HG02870 (cell line): ENCODE measurements at regions not wholly inside any gene's neighbourhood (a gene's known extent, or its start where the extent isn't known, plus 50 kb on each side); places are given as distances from the start of the nearest gene placed in this dataset.

Experiments
- ATAC-seq: cut with Tn5 transposase; IDR thresholded peaks from one replicate; pipeline ENCODE4 v1.9.1; 2021; ENCODE audit warnings: mild to moderate bottlenecking, moderate library complexity; ENCODE audit not compliant: unreplicated experiment

GRCh38 chr17:72053449-72053848 lies 67.4 kb upstream of the SOX9 start:
- ATAC-seq = no peak

DNA sequence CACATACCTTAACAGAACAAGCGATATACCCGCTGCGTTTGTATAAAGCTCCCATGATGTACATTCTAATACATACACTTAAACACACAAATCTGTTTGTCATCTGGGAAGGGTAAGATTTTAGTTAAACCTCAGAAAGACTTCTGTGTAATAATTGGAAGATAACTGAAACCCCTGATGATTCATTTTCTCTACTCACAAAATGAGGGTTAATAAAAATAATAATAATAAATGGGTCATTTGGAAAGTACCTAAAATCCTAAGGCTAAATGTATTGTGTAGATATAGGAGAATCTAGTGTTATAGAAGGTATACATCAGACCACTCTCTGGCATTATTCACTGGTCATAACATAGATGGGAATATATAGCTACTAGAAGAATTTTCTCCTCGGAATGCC lies 64.7 kb upstream of the SOX9 start:
- ATAC-seq = no peak

GRCh38 chr17:72056727-72057290 lies 64.0 kb upstream of the SOX9 start:
- ATAC-seq = no peak

DNA sequence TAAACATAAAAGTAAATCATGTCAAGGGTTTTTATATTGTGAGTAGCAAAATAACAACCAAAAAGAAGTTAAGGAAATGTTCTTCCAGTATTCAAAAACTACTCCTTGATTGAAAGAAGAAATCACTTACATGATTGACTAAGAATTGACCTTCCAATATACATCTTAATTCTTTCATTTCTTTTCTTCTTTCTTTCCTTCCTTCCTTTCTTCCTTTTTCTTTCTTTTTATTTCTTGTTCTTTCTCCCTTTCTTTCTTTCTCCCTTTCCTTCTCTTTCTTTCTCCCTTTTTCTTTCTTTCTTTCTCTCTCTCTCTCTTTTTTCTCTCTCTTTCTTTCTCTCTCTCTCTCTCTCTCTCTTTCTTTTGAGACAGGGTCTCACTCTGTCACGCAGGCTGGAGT lies 60.7 kb upstream of the SOX9 start:
- no peak for ATAC-seq

- no peak for ATAC-seq
These were observed 57.6 kb upstream of the SOX9 start for GRCh38 chr17:72063262-72063661.

- no peak for ATAC-seq
These were observed 56.9 kb upstream of the SOX9 start for GRCh38 chr17:72063756-72064450.

- no peak for ATAC-seq
These were observed 56.1 kb upstream of the SOX9 start for GRCh38 chr17:72064606-72065193.

DNA sequence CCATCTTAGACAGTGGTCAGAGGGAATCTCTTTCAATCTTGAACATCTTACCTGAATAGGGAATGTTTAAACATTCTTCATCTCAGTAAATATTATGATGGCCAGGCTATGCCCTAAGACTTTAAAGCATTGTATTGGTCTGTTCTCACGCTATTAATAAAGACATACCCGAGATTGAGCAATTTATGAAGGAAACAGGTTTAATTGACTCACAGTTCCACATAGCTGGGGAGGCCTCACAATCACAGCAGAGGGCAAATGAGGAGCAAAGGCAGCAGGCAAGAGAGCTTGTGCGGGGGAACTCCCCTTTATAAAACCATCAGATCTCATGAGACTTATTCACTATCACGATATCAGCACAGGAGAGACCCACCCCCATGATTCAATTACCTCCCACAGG lies 55.3 kb upstream of the SOX9 start:
- no peak for ATAC-seq

DNA sequence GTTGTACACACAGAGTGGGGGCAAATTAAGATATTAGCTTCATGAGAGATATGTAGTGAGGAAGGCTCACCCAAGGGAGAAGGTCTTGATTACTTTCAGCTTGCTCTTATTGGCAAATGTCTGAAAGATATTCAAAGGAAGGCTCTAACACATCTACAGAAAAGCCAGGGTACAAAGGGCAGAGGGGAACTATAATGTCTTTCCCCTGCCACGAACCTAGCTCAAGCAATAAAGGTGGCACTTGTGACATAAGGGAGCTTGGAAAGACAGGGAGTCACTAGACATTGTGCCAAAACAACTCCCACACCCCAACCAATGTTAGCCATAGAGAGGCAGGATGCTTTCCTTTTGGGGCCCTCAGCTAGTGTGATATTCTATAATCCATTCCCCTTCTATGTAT lies 52.2 kb upstream of the SOX9 start:
- no peak for ATAC-seq

- no peak for ATAC-seq
These were observed 51.1 kb upstream of the SOX9 start for GRCh38 chr17:72069586-72070202.
